ENCODE measurements at regions not wholly inside any gene's neighbourhood (a gene's known extent, or its start where the extent isn't known, plus 50 kb on each side); places are given as distances from the start of the nearest gene placed in this dataset.
"Not testable (repeated sequence)": the region's sequence is repeated elsewhere in the genome, so short reads cannot be mapped to it uniquely, and the experiment has no call there.

DNA sequence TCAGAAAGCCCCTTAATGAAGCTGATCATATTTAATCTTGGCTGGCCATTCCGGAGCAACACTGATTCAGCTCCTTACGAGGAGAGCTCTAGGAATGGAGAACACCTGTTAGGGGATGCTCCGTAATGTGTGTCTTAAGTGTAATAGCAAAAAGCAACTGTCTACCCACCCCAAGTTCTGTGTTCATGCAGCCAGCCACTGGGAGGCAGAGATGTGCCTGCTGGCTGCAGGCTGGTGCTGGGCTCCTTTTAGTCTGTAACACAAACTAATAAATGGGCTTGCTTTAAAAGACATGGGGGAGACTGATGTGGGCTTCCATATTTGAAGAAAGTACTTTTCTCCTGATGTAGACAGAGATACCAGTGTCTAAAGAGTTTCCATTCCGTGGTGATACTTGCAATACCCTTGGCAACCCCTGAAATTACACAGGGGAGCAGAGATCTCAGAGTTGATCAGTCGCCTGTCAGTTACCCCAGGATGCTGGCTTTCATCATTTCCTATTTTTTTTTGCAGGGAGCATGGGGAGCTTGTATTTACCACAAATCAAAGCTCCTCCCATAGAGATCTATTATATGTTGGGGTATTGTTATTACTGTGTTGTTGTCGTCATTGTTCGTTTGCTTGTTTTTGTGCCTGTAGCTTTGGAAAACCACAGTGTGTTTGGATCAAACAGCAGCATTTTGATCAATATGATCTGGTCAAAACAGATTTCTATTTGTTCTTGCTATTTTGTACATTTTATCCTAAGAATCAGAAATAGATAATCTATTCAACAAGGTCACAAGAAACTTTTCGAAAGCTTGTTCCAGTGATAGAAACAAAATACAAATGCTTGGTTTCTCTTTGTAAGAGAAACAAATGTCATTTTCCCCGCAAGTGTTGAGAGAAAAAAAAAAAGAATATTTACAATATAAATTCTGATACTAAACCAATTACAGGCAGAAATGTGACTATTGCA is 65.8 kb downstream of the MTX3 start:
- DNase-seq (ENCODE audit: low read depth), result peak; percentile 26
- TF ChIP-seq, protein P1, sequence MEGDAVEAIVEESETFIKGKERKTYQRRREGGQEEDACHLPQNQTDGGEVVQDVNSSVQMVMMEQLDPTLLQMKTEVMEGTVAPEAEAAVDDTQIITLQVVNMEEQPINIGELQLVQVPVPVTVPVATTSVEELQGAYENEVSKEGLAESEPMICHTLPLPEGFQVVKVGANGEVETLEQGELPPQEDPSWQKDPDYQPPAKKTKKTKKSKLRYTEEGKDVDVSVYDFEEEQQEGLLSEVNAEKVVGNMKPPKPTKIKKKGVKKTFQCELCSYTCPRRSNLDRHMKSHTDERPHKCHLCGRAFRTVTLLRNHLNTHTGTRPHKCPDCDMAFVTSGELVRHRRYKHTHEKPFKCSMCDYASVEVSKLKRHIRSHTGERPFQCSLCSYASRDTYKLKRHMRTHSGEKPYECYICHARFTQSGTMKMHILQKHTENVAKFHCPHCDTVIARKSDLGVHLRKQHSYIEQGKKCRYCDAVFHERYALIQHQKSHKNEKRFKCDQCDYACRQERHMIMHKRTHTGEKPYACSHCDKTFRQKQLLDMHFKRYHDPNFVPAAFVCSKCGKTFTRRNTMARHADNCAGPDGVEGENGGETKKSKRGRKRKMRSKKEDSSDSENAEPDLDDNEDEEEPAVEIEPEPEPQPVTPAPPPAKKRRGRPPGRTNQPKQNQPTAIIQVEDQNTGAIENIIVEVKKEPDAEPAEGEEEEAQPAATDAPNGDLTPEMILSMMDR (IDR thresholded peaks at IDR 0.05; ENCODE audit: insufficient read depth, low read depth, low read length), result peak; percentile 51
- H3K4me3 ChIP-seq (ENCODE audit: low read depth, low read length), result no peak overlapping the region

DNA sequence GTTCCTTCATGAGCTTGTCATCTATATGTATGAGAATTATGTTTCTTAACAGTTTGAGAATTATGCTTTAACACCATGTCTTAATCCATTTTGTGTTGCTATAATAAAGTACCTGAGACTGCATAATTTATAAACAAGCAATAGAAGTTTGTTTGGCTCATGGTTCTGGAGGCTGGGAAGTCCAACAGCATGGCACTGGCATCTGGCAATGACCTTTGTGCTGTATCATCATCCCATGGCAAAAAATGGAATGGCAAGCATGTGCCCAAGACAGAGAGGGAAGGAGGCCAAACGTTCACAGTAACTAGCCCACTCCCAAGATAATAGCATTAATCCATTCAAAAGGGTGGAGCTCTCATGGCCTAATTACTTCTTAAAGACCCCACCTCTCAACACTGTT is 67.6 kb downstream of the MTX3 start:
- H3K4me3 ChIP-seq (ENCODE audit: low read depth, low read length), result no peak overlapping the region
- no peak for DNase-seq (ENCODE audit: low read depth)
- TF ChIP-seq, protein P1 (IDR thresholded peaks at IDR 0.05; ENCODE audit: insufficient read depth, low read depth, low read length), result no peak

DNA sequence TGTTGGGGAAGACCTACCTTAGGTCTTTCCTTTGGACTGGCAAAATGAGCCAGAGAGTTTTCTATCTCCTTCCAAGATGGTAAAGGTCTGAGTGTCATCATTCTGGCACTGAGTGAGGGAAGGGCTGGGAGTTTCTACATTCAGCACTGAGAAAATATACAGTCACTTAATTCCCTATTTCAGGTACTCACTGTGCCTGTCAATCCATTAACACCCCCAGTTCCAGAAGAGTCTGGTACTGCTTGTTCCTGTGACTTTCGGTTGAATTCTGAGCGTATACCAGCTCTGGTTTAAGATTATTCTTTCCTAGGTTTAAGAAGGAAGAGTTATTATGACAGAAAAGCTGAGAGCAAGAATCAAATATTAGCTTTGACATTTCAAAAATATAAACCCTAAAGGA is 68.4 kb downstream of the MTX3 start:
- H3K4me3 ChIP-seq (ENCODE audit: low read depth, low read length), result no peak overlapping the region
- DNase-seq (ENCODE audit: low read depth), result no peak
- TF ChIP-seq, protein P1 (IDR thresholded peaks at IDR 0.05; ENCODE audit: insufficient read depth, low read depth, low read length), result no peak

DNA sequence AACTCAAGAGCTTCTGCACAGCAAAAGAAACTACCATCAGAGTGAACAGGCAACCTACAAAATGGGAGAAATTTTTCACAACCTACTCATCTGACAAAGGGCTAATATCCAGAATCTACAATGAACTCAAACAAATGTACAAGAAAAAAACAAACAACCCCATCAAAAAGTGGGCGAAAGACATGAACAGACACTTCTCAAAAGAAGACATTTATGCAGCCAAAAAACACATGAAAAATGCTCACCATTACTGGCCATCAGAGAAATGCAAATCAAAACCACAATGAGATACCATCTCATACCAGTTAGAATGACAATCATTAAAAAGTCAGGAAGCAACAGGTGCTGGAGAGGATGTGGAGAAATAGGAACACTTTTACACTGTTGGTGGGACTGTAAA is 83.6 kb downstream of the MTX3 start:
- not testable (repeated sequence) for DNase-seq (ENCODE audit: low read depth); H3K4me3 ChIP-seq (ENCODE audit: low read depth, low read length)

DNA sequence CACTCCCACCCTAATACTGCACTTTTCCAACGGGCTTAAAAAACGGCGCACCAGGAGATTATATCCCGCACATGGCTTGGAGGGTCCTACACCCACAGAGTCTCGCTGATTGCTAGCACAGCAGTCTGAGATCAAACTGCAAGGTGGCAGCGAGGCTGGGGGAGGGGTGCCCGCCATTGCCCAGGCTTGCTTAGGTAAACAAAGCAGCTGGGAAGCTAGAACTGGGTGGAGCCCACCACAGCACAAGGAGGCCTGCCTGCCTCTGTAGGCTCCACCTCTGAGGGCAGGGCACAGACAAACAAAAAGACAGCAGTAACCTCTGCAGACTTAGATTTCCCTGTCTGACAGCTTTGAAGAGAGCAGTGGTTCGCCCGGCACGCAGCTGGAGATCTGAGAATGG is 88.5 kb downstream of the MTX3 start:
- not testable (repeated sequence) for H3K4me3 ChIP-seq (ENCODE audit: low read depth, low read length); DNase-seq (ENCODE audit: low read depth)

DNA sequence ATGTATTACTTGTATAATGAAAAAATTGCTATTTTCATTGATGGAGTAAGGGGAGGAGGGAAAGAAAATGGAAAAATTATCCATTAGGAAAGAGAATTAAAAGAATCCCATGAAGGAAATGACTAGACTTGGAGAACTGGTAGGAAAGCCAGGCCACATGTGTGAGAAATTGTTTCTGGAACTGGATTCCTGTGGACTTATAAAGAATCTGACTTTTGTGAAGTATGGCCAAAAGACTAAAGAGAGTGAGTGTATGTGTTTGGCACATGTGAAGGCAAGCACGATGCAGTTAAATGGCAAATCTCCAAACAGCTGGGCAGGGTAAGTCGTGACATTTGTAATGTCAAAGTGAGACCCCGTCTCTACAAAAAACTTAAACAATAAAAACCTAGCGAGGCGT is 89.4 kb downstream of the MTX3 start:
- H3K4me3 ChIP-seq (ENCODE audit: low read depth, low read length), result no peak overlapping the region
- TF ChIP-seq, protein P1 (IDR thresholded peaks at IDR 0.05; ENCODE audit: insufficient read depth, low read depth, low read length), result no peak
- no peak for DNase-seq (ENCODE audit: low read depth)

DNA sequence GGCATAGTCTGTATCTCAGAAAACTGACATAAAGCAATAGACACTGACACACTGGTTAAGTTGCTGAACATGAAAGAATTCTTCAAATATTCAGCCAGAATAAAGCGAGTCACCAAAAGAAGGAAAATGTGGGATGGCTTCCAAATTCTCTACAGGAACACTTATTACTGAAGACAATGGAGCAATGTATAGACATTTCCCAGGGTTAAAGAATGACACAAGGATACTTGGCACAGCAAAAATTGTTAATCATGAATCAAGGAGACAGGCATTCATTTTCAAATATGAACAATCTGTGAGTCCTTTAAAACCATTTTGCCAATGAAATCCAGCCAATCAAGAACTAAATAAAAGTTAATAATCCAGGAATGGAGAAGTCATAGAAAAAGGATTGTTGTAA is 92.5 kb downstream of the MTX3 start:
- TF ChIP-seq, protein P1 (IDR thresholded peaks at IDR 0.05; ENCODE audit: insufficient read depth, low read depth, low read length), result no peak
- DNase-seq (ENCODE audit: low read depth), result no peak
- H3K4me3 ChIP-seq (ENCODE audit: low read depth, low read length), result no peak overlapping the region

DNA sequence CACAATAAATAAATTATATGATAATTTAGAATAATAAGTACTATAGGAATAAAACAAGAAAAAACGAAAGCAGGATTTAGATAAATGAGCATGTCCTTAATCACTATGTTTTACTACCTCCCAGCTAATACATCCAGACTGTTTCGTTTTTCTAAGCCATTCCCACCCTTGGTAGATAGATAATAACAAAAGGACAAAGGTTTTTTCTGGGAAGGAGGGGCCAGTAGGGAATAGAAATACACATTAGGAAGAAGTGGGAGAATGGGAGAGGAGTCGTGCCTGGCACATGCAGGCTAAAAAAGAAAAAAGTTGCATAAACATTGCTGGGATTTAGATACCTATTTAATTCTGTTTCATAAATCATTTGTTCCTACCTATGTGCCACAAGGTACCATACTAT is 97.1 kb downstream of the MTX3 start:
- TF ChIP-seq, protein P1 (IDR thresholded peaks at IDR 0.05; ENCODE audit: insufficient read depth, low read depth, low read length), result no peak
- DNase-seq (ENCODE audit: low read depth), result no peak
- no peak overlapping the region for H3K4me3 ChIP-seq (ENCODE audit: low read depth, low read length)
